ACC112 (cell line): ENCODE measurements at regions not wholly inside any gene's neighbourhood (a gene's known extent, or its start where the extent isn't known, plus 50 kb on each side); places are given as distances from the start of the nearest gene placed in this dataset.

ENCODE experiments used
- H2AFZ ChIP-seq: fragments of 200-600 bp; sonication (generic); one replicate; pipeline ENCODE4 v1.6.0; 2017; ENCODE audit warnings: antibody characterized with exemption, low read length; ENCODE audit not compliant: unreplicated experiment
- H3K27ac ChIP-seq: fragments of 200-600 bp; sonication (generic); 2 replicates; pipeline ENCODE4 v1.5.1; 2014; ENCODE audit warnings: low read depth, mild to moderate bottlenecking, antibody characterized with exemption, low read length, moderate library complexity
- H3K27me3 ChIP-seq: fragments of 200-600 bp; sonication (generic); 2 replicates; pipeline ENCODE4 v1.6.1; 2014; ENCODE audit warnings: mild to moderate bottlenecking, antibody characterized with exemption, low read length, moderate library complexity, mixed read lengths; ENCODE audit not compliant: insufficient read depth
- H3K36me3 ChIP-seq: fragments of 200-600 bp; sonication (generic); 2 replicates; pipeline ENCODE4 v1.6.1; 2016; ENCODE audit warnings: mild to moderate bottlenecking, antibody characterized with exemption, low read length, moderate library complexity, mixed read lengths; ENCODE audit not compliant: insufficient read depth
- H3K4me1 ChIP-seq: fragments of 200-600 bp; sonication (generic); one replicate; pipeline ENCODE4 v1.6.1; 2016; ENCODE audit warnings: low read length, mixed read lengths; ENCODE audit not compliant: insufficient read depth, unreplicated experiment, control insufficient read depth
- H3K4me3 ChIP-seq: fragments of 200-600 bp; sonication (generic); 2 replicates; pipeline ENCODE4 v1.5.1; 2014; ENCODE audit warnings: mild to moderate bottlenecking, low read depth, low read length
- H3K79me2 ChIP-seq: fragments of 200-600 bp; sonication (generic); one replicate; pipeline ENCODE4 v1.6.0; 2016; ENCODE audit warnings: low read length; ENCODE audit not compliant: control insufficient read depth, unreplicated experiment, insufficient read depth

DNA sequence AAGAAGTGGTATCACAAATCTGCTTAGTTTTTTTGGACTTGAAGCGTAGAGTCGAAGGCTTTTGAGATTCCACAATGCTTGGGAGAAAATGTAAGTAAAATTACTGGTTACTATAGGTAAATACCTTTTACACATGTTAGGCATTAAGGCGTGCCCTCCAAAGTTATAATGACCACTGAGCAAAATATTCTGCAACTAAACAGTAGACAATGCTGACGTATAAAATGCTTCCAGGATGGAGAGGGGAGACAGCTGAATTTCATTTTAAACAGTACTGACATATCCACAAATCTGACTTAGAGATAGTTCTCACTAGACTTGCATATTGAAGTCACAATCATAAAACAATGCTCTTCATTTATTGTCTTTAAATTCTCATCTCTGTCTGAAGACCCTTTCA lies 144.5 kb upstream of the DCN start:
- Histone ChIP-seq H3K27ac (peak overlapping the region; percentile 47), H3K79me2 (no peaks in the 10 kb centered on the region), H2AFZ (peak overlapping the region; percentile 95), H3K27me3 (no peaks in the 10 kb centered on the region), H3K4me1 (peaks cover 13% of the 10 kb centered on the region), H3K36me3 (no peaks in the 10 kb centered on the region), H3K4me3 (peak overlapping the region; percentile 76)

DNA sequence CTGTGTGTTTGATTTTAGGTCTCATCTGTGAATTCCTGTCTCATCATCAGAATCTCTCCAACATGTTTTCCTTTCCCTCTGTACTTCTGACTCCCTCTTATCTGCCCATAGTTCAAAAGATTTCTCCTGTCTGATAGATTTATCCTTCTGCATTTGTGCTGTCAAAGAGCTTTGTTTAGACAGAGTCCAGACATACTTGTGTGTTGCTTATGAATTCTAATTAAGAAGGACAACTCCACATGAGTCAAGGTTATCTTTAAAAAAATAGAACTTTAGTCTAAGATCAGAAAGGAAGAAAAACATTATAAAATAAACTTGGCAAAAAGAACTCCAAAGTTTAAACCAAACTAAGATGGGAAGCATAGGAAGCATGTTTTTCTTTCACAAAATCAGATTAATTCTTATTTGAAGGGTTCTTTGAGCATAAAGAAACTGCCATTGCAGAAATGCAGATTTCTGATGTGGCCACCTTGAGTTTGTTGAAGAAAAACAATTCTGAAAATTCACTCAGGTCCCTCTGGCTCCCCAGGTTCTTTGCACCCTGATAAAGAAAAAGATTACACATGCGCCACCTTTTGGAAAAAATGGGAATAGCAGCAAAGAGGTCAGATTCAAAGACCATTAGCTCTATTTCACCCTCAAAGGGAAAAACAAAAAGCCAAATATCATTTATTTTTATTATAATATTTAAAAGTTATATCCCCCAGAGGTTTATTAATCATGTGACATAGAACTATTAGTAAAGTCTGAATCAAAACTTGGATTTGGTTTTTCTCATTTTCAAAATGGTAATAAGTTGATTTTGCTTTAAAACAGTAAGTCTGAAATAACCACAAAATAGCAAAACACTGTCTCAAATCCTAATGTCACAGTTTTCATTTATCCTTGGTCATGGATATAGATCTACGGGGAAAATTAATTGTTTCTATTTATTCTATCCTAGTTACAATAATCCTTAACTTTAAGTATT lies 143.7 kb upstream of the DCN start:
- H3K36me3 ChIP-seq: no peaks in the 10 kb centered on the region
- peak overlapping the region; percentile 76 for H3K4me3 ChIP-seq
- peaks cover 13% of the 10 kb centered on the region for H3K4me1 ChIP-seq
- H3K27ac ChIP-seq: peak overlapping the region; percentile 47
- H3K79me2 ChIP-seq: no peaks in the 10 kb centered on the region
- no peaks in the 10 kb centered on the region for H3K27me3 ChIP-seq
- H2AFZ ChIP-seq: peak overlapping the region; percentile 95

DNA sequence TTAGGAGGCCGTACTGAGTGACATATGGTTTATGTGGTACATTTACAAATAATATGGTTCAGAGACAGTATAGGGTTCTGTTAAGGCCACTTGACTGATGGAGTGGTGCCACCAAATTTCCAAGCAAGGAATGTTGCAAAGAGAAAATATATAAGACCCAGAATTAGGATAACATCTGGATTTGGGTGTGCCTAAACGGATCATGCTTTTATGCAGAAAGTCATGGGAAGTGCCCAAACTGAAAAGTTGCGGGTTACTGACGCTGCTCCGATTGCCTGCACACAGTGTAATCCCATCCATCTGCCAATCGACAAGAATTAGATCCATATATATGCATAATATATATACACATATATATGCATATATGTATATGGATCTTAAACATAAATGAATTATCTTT lies 138.4 kb upstream of the DCN start:
- no peaks in the 10 kb centered on the region for H3K36me3 ChIP-seq
- no peaks in the 10 kb centered on the region for H3K4me1 ChIP-seq
- H3K4me3 ChIP-seq: no peak overlapping the region
- no peak overlapping the region for H2AFZ ChIP-seq
- no peaks in the 10 kb centered on the region for H3K79me2 ChIP-seq
- no peak overlapping the region for H3K27ac ChIP-seq
- H3K27me3 ChIP-seq: no peaks in the 10 kb centered on the region

DNA sequence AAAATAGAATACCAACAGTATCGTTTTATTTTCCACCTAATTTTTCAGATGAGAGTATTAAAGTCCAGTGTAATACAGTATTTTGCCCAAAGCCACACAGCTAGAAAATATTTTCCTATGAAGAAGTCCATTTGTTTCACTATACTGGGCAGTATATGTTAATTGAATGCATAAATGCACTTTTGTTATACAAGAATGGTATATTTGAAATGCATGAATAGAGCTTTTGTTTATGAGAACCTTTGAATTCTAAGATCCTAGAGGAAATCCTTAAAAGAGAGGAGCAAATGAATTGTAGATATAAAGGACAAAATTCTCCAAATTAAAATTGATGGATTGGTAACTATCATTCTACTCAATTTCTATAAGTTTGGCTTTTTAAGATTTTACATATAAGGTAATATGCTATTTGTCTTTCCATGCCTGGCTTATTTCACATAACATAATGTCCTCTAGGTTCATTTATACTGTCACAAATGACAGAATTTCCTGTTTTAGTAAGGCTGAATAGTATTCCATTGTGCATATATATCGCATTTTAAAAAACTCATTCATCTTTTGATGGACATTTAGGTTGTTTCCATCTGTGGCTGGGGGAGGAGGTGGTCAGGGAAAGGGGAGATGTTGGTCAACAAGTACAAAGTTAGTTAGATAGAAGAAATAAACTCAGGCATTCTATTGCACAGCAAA lies 136.6 kb upstream of the DCN start:
- no peaks in the 10 kb centered on the region for H3K79me2 ChIP-seq
- no peak overlapping the region for H2AFZ ChIP-seq
- H3K27me3 ChIP-seq: no peaks in the 10 kb centered on the region
- no peak overlapping the region for H3K4me3 ChIP-seq
- H3K4me1 ChIP-seq: no peaks in the 10 kb centered on the region
- no peaks in the 10 kb centered on the region for H3K36me3 ChIP-seq
- H3K27ac ChIP-seq: no peak overlapping the region

DNA sequence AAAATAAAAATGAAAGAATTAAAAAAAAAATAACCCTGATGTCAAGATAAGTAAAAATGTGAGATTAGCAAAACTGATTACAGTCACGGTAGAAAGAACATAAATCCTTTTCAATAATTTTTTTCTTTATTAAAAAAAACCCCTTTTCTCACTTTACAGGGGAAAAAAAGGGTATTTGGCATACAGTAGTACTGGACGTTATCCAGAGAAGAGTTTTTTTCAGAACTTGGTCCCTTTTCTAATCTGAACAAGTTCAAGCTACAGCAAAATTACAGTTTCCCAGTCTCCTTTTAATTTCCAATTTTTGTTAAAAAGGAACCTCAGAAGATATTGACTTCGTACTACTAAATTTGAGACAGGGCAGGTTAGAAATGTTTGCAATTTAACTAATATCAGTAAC lies 134.7 kb upstream of the DCN start:
- Histone ChIP-seq H3K27me3 (no peaks in the 10 kb centered on the region), H3K36me3 (no peaks in the 10 kb centered on the region), H3K27ac (no peak overlapping the region), H3K4me1 (no peaks in the 10 kb centered on the region), H3K79me2 (no peaks in the 10 kb centered on the region), H3K4me3 (no peak overlapping the region), H2AFZ (no peak overlapping the region)

DNA sequence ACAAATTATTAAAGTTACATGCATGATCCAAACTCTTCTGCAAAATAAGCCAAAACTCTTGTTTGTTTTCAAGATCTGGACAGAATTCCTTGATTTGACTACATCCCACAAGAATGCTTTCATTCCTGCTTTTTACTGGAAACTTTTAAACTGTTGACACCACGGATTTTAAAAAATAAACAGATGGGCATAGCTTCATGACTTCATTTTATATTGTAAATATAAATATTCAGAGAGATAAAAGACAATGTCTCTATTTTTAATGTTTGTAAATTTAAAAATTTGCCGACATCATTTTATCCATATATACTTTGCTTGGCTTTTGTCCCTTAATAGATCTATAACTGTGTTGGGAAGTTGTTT lies 134.3 kb upstream of the DCN start:
- no peaks in the 10 kb centered on the region for H3K79me2 ChIP-seq
- no peaks in the 10 kb centered on the region for H3K4me1 ChIP-seq

DNA sequence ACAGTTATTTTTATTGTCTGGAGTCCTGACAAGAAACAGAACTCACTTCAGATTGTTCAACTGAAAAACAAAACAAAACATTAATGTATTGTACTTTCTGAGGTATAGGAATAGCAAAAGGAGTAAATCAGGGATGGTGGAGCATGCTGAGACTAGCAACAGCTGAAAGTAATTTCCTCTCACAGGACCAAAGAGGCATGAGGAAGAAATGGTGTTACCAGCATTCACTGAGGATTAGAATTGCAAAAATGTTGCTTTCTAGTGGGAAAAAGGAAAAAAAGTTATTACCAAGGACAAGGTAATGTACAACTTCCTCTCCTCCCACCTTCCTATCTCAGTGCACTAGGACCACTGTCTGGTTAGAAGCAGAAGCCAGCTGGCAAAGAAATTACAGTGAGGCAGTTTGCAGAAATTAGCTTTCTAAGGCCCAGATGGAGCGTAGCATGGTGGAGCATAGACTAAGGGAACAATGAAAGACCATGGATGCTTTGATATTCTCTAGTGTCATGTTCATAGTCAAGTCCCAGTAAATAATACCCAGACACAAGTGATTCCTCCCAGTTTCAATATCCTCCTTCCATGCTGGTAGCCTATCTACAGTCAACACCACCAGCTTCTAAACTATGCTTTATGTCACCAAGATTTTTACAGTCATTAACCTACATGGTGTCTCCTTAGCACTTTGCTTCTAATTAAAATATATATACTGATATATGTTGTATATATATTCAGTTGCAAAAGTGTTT lies 133.7 kb upstream of the DCN start:
- Histone ChIP-seq H3K36me3 (no peaks in the 10 kb centered on the region), H3K27me3 (no peaks in the 10 kb centered on the region), H3K4me1 (no peaks in the 10 kb centered on the region), H3K79me2 (no peaks in the 10 kb centered on the region), H3K4me3 (no peak overlapping the region), H3K27ac (no peak overlapping the region), H2AFZ (peak overlapping the region; percentile 9)

More for the DNA sequence above, 134.3 kb upstream of the DCN start:
- no peak overlapping the region for H3K27ac ChIP-seq
- H2AFZ ChIP-seq: no peak overlapping the region
- no peaks in the 10 kb centered on the region for H3K36me3 ChIP-seq
- no peaks in the 10 kb centered on the region for H3K27me3 ChIP-seq
- no peak overlapping the region for H3K4me3 ChIP-seq

DNA sequence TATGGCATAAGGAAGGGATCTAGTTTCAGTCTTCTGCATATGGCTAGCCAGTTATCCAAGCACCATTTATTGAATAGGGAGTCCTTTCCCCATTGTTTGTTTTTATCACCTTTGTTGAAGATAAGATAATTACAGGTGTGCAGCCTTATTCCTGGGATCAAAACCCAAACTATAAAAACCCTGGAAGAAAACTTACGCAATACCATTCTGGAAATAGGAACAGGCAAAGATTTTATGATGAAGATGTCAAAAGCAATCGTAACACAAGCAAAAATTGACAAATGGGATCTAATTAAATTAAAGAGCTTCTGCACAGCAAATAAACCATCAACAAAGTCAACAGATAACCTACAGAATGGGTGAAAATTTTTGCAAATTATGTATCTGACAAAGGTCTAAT lies 128.5 kb upstream of the DCN start:
- Histone ChIP-seq H3K27ac (no peak overlapping the region), H3K36me3 (no peaks in the 10 kb centered on the region), H3K4me1 (no peaks in the 10 kb centered on the region), H3K79me2 (no peaks in the 10 kb centered on the region), H3K27me3 (no peaks in the 10 kb centered on the region), H3K4me3 (no peak overlapping the region), H2AFZ (no peak overlapping the region)

DNA sequence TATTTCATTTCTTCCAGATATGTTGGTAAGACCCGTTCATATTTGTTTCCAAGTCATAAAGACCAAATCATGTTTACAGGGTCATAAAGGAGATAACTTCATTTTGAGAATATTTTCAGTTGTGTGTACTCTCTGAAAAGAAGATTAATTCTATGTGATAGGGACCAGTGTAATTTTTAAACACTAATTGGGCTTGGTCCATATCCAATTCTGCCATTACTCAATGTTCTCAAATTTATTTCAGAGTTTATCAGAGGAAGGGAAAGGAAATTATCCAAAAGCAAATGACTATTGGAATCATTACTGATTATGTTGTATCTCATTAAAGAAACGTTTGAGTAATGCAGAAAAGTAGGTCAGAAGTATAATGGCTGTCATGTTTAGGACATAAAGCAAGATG lies 126.8 kb upstream of the DCN start:
- Histone ChIP-seq H3K36me3 (no peaks in the 10 kb centered on the region), H3K79me2 (no peaks in the 10 kb centered on the region), H2AFZ (no peak overlapping the region), H3K4me1 (no peaks in the 10 kb centered on the region), H3K4me3 (no peak overlapping the region), H3K27me3 (no peaks in the 10 kb centered on the region), H3K27ac (no peak overlapping the region)

DNA sequence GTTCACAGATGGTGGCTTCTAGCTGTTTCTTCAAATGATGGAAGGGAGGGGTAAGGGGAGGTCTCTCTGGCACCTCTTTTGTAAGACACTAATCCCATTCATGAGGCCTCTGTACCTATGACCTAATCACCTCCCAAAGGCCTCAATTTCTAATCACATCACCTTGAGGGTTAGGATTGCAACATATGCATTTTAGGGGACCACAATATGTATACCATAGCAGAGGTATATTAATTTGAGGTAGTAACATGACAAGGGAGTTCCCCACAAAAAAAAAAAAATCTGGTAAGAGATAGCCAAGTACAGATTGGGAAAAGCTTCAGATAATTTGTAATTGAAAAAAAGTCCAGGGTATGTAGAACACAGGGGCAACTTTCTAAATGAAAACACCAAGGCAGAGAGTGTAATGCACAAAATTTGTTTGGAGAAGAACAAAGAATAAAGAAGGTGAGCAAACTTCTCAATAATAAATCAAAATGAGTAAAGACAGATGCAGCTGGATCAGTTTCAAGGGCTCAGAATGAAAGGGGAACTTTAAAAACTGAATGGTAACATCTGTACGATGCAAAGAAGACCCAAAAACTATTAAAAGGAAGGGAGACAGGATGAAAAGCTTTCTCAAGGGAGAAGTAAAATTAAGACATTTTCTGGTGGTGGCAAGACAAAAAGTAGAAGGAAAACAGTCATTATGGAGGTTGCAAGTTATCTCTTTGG lies 125.5 kb upstream of the DCN start:
- no peak overlapping the region for H3K27ac ChIP-seq
- H3K4me1 ChIP-seq: no peaks in the 10 kb centered on the region
- no peak overlapping the region for H3K4me3 ChIP-seq
- peak overlapping the region; percentile 55 for H2AFZ ChIP-seq
- no peaks in the 10 kb centered on the region for H3K79me2 ChIP-seq
- H3K36me3 ChIP-seq: no peaks in the 10 kb centered on the region
- no peaks in the 10 kb centered on the region for H3K27me3 ChIP-seq
